ENCODE measurements at regions not wholly inside any gene's neighbourhood (a gene's known extent, or its start where the extent isn't known, plus 50 kb on each side); places are given as distances from the start of the nearest gene placed in this dataset.

GRCh38 chr7:46029111-46029704 lies 108.1 kb upstream of the IGFBP3 start:
- no peak overlapping the region for H4K91ac ChIP-seq (replicated peaks; ENCODE audit: insufficient read length, low read length)
- H3K18ac ChIP-seq (ENCODE audit: extremely low read depth, low read length) = no peak overlapping the region
- H2BK15ac ChIP-seq (ENCODE audit: low read length) = no peak overlapping the region
- no peak overlapping the region for H3K9ac ChIP-seq (replicated peaks in 1 of 4; ENCODE audit: extremely low read depth in 1 of 4, low read depth in 3 of 4, low read length in 3 of 4)
- no peaks in the 10 kb centered on the region for H3K36me3 ChIP-seq (ENCODE audit: control insufficient read depth in 2 of 4, insufficient read depth in 4 of 4, low read length in 3 of 4)
- H4K20me1 ChIP-seq (replicated peaks in 1 of 2; ENCODE audit: control insufficient read depth in 1 of 2, insufficient read depth in 2 of 2, low read length in 2 of 2) = no peaks in the 10 kb centered on the region
- H3K23me2 ChIP-seq (ENCODE audit: low read depth, low read length) = no peaks in the 10 kb centered on the region
- no peaks in the 10 kb centered on the region for H3K79me2 ChIP-seq (ENCODE audit: control insufficient read depth in 1 of 2, insufficient read depth in 2 of 2, low read length in 2 of 2)
- H3K9me3 ChIP-seq (ENCODE audit: insufficient read depth in 2 of 2, low read depth in 1 of 2, low read length in 1 of 2) = no peaks in the 10 kb centered on the region
- CTCF ChIA-PET (ENCODE audit: partially characterized antibody) = no interaction called here
- no peak overlapping the region for H3K23ac ChIP-seq (ENCODE audit: insufficient read length)
- H3K4me2 ChIP-seq (ENCODE audit: insufficient read depth in 1 of 2, low read depth in 2 of 2, low read length in 2 of 2) = no peak overlapping the region
- H2AFZ ChIP-seq (ENCODE audit: low read length) = 0 out of 2 replicates have a peak overlapping the region, but pooled peaks have one; percentile 66
- POLR2A ChIA-PET (ENCODE audit: partially characterized antibody) = interaction anchor here (1.0 kb wide), 1 partner anchor 33 kb away, joined by 3 read pairs; no protein-coding TSS in a partner anchor
- H3K4me1 ChIP-seq (replicated peaks in 1 of 4; ENCODE audit: control insufficient read depth in 3 of 4, insufficient read depth in 4 of 4, low read length in 3 of 4) = 0 out of 7 replicates have a peak, but pooled peaks cover 0 to 2% (median 0%) of the 10 kb centered on the region in 4 experiments
- no peak overlapping the region for H4K8ac ChIP-seq (ENCODE audit: extremely low read depth, insufficient read depth, low read length)
- H3K27ac ChIP-seq (ENCODE audit: low read depth, low read length) = no peak overlapping the region
- 81% methylated on average over 2 of the region's 2 CpGs; no CpG with 5 or more reads in 1 of the 2 experiments for WGBS, 2 experiments (ENCODE audit: extremely low coverage in 1 of 2, insufficient coverage in 1 of 2, insufficient read length in 1 of 2, insufficient replicate concordance in 2 of 2, low coverage in 1 of 2, low lambda C conversion rate in 2 of 2, missing lambda C conversion rate in 1 of 2)
- H2BK5ac ChIP-seq (ENCODE audit: low read depth, low read length) = no peak overlapping the region
- no peak for FAIRE-seq
- H3K79me1 ChIP-seq (ENCODE audit: low read depth, low read length) = no peaks in the 10 kb centered on the region
- H3K14ac ChIP-seq (ENCODE audit: insufficient read length) = no peak overlapping the region
- DNase-seq (ENCODE audit: low read depth in 1 of 2, low spot score in 2 of 2) = no peak
- no peak overlapping the region for H3K56ac ChIP-seq (replicated peaks; ENCODE audit: insufficient read length, low read depth, low read length)
- H2BK12ac ChIP-seq (ENCODE audit: low read depth, low read length) = no peak overlapping the region
- H3K4ac ChIP-seq (replicated peaks; ENCODE audit: insufficient read length, low read depth, low read length) = no peak overlapping the region
- no peak overlapping the region for H2AK5ac ChIP-seq (ENCODE audit: low read depth, low read length)
- no peak overlapping the region for H2BK120ac ChIP-seq (replicated peaks; ENCODE audit: low read depth, low read length)
- H3K27me3 ChIP-seq (replicated peaks in 1 of 4; ENCODE audit: control insufficient read depth in 3 of 4, extremely low read depth in 1 of 4, insufficient read depth in 3 of 4, low read length in 3 of 4) = no peaks in the 10 kb centered on the region
- no peak overlapping the region for H2BK20ac ChIP-seq (ENCODE audit: low read length)
- no peak overlapping the region for H4K5ac ChIP-seq (ENCODE audit: insufficient read length, low read depth, low read length)
- no peak overlapping the region for H3K4me3 ChIP-seq (ENCODE audit: extremely low read depth in 1 of 4, insufficient read depth in 2 of 4, low read depth in 3 of 4, low read length in 4 of 4)
- TF ChIP-seq HDAC6 (IDR thresholded peaks at IDR 0.05; ENCODE audit: low read depth, low read length) (no peak), MAFK (IDR thresholded peaks at IDR 0.05; ENCODE audit: low read depth, low read length) (no peak)

Measured in H1 (cell line).